H9 (cell line): ENCODE measurements at regions not wholly inside any gene's neighbourhood (a gene's known extent, or its start where the extent isn't known, plus 50 kb on each side); places are given as distances from the start of the nearest gene placed in this dataset.

Source experiments
- DNase-seq: peaks from one replicate; pipeline ENCODE4 v3.0.0-alpha.2; 2017
- H2AFZ ChIP-seq: one replicate; pipeline ENCODE4 v1.6.1; 2013; ENCODE audit warnings: mild to moderate bottlenecking, low read length, control low read depth, moderate library complexity
- H2AK5ac ChIP-seq: 2 replicates; pipeline ENCODE4 v1.6.1; 2013; ENCODE audit warnings: low read length, control low read depth, mixed read lengths; ENCODE audit not compliant: insufficient read length
- H2BK120ac ChIP-seq: one replicate; pipeline ENCODE4 v1.6.1; 2013; ENCODE audit warnings: low read depth, mild to moderate bottlenecking, low read length, control low read depth, inconsistent platforms; ENCODE audit not compliant: poor library complexity, severe bottlenecking
- H2BK12ac ChIP-seq: 2 replicates; pipeline ENCODE4 v1.6.1; 2013; ENCODE audit warnings: low read length, control low read depth, mixed read lengths, low read depth; ENCODE audit not compliant: insufficient read length
- H2BK15ac ChIP-seq: 2 replicates; pipeline ENCODE4 v1.6.1; 2013; ENCODE audit warnings: low read depth, low read length, control low read depth
- H2BK20ac ChIP-seq: one replicate; pipeline ENCODE4 v1.6.1; 2013; ENCODE audit warnings: low read depth, mild to moderate bottlenecking, low read length, control low read depth, inconsistent platforms; ENCODE audit not compliant: poor library complexity, severe bottlenecking
- H2BK5ac ChIP-seq: 2 replicates; pipeline ENCODE4 v1.6.1; 2013; ENCODE audit warnings: low read length, control low read depth, mixed read lengths; ENCODE audit not compliant: insufficient read length
- H3K14ac ChIP-seq: 2 replicates; pipeline ENCODE4 v1.6.1; 2013; ENCODE audit warnings: low read length, control low read depth; ENCODE audit not compliant: insufficient read depth
- H3K18ac ChIP-seq: 2 replicates; pipeline ENCODE4 v1.6.1; 2013; ENCODE audit warnings: low read depth, mild to moderate bottlenecking, mixed read lengths, low read length, control low read depth; ENCODE audit not compliant: insufficient read length
- H3K23ac ChIP-seq: 2 replicates; pipeline ENCODE4 v1.6.1; 2013; ENCODE audit warnings: low read length, control low read depth, mixed read lengths, low read depth; ENCODE audit not compliant: insufficient read length
- H3K23me2 ChIP-seq: 2 replicates; pipeline ENCODE4 v1.6.1; 2013; ENCODE audit warnings: low read depth, mild to moderate bottlenecking, mixed read lengths, low read length, control low read depth; ENCODE audit not compliant: insufficient read length, poor library complexity, severe bottlenecking
- H3K27ac ChIP-seq: 2 replicates; pipeline ENCODE4 v1.5.1; 2013; ENCODE audit warnings: low read length, control low read depth, mixed read lengths, low read depth; ENCODE audit not compliant: insufficient read length
- H3K27me3 ChIP-seq: 2 replicates; pipeline ENCODE4 v1.6.1; 2013; ENCODE audit warnings: low read length, control low read depth, inconsistent platforms; ENCODE audit not compliant: insufficient read depth
- H3K4ac ChIP-seq: 2 replicates; pipeline ENCODE4 v1.6.1; 2013; ENCODE audit warnings: low read depth, mild to moderate bottlenecking, control low read depth, inconsistent platforms, low read length, moderate library complexity
- H3K4me1 ChIP-seq: 2 replicates; pipeline ENCODE4 v1.6.1; 2013; ENCODE audit warnings: low read length, control low read depth, inconsistent platforms; ENCODE audit not compliant: insufficient read depth
- H3K4me2 ChIP-seq: 2 replicates; pipeline ENCODE4 v1.6.1; 2013; ENCODE audit warnings: low read length, control low read depth, mixed read lengths; ENCODE audit not compliant: insufficient read length, insufficient read depth
- H3K56ac ChIP-seq: 2 replicates; pipeline ENCODE4 v1.6.1; 2013; ENCODE audit warnings: low read depth, mild to moderate bottlenecking, mixed read lengths, low read length, control low read depth; ENCODE audit not compliant: insufficient read length
- H3K79me1 ChIP-seq: 2 replicates; pipeline ENCODE4 v1.6.1; 2013; ENCODE audit warnings: low read depth, mild to moderate bottlenecking, moderate library complexity, low read length, control low read depth, inconsistent platforms; ENCODE audit not compliant: insufficient read depth, poor library complexity, severe bottlenecking
- H3K79me2 ChIP-seq: 2 replicates; pipeline ENCODE4 v1.6.1; 2013; ENCODE audit warnings: low read length, control low read depth, inconsistent platforms; ENCODE audit not compliant: insufficient read depth
- H3K9ac ChIP-seq: 2 replicates; pipeline ENCODE4 v1.6.1; 2013; ENCODE audit warnings: low read length, control low read depth, mixed read lengths; ENCODE audit not compliant: insufficient read length; ENCODE audit errors: extremely low read depth
- H3K9me3 ChIP-seq: one replicate; pipeline ENCODE4 v1.6.1; 2013; ENCODE audit warnings: low read depth, low read length, inconsistent platforms; ENCODE audit not compliant: control insufficient read depth
- H3T11ph ChIP-seq: one replicate; pipeline ENCODE4 v1.6.1; 2013; ENCODE audit warnings: mild to moderate bottlenecking, low read length, control low read depth, inconsistent platforms
- H4K20me1 ChIP-seq: one replicate; pipeline ENCODE4 v1.6.1; 2013; ENCODE audit not compliant: control insufficient read depth, insufficient read length, insufficient read depth
- H4K5ac ChIP-seq: 2 replicates; pipeline ENCODE4 v1.6.1; 2013; ENCODE audit warnings: low read depth, mild to moderate bottlenecking, mixed read lengths, low read length, control low read depth; ENCODE audit not compliant: insufficient read length
- H4K8ac ChIP-seq: replicated peaks from 2 replicates; pipeline ENCODE4 v1.6.1; 2013; ENCODE audit warnings: low read length, control low read depth, mixed read lengths, low read depth; ENCODE audit not compliant: insufficient read length
- H4K91ac ChIP-seq: 2 replicates; pipeline ENCODE4 v1.6.1; 2013; ENCODE audit warnings: low read depth, mild to moderate bottlenecking, moderate library complexity, mixed read lengths, low read length, control low read depth; ENCODE audit not compliant: insufficient read length
- H3K27ac Mint-ChIP-seq, 3 experiments: 2 replicates in 2 of 3; 3 replicates in 1 of 3; pipeline ENCODE4 v1.8.0; 2020 to 2021; ENCODE audit warnings: mixed read lengths in 3 of 3, mild to moderate bottlenecking in 1 of 3, moderate library complexity in 1 of 3
- H3K27me3 Mint-ChIP-seq: 2 replicates; pipeline ENCODE4 v1.8.0; 2021; ENCODE audit warnings: low read depth, mild to moderate bottlenecking, moderate library complexity, mixed read lengths
- H3K36me3 Mint-ChIP-seq, 3 experiments: 2 replicates in 2 of 3; 3 replicates in 1 of 3; pipeline ENCODE4 v1.8.0; 2020 to 2021; ENCODE audit warnings: low read depth in 3 of 3, mixed read lengths in 3 of 3; ENCODE audit not compliant: insufficient read depth in 1 of 3
- H3K4me1 Mint-ChIP-seq, 2 experiments: 2 replicates each; pipeline ENCODE4 v1.8.0; 2020; ENCODE audit warnings: mixed read lengths in 2 of 2
- H3K4me3 Mint-ChIP-seq, 2 experiments: 2 replicates in 1 of 2; 3 replicates in 1 of 2; pipeline ENCODE4 v1.8.0; 2020 to 2021; ENCODE audit warnings: mild to moderate bottlenecking in 2 of 2, mixed read lengths in 2 of 2, moderate library complexity in 1 of 2
- H3K9me3 Mint-ChIP-seq, 2 experiments: 2 replicates in 1 of 2; 3 replicates in 1 of 2; pipeline ENCODE4 v1.8.0; 2020; ENCODE audit warnings: mild to moderate bottlenecking in 2 of 2, mixed read lengths in 2 of 2, moderate library complexity in 1 of 2
- WGBS: extraction: QIAGEN DNeasy Blood & Tissue Kit; methylation state at CpG from one replicate; pipeline ENCODE4 v1.1.7; 2013; ENCODE audit warnings: missing lambda C conversion rate, low lambda C conversion rate, mixed read lengths; ENCODE audit not compliant: insufficient read length; ENCODE audit errors: extremely low coverage; 5-methylcytosine and 5-hydroxymethylcytosine counted together
- TF ChIP-seq, protein P1 (sequence below): fragments of 200-600 bp; sonication (generic); conservative IDR thresholded peaks from 3 replicates; pipeline ENCODE4 v1.8.0; 2021; ENCODE audit warnings: antibody characterized with exemption, mild to moderate bottlenecking

DNA sequence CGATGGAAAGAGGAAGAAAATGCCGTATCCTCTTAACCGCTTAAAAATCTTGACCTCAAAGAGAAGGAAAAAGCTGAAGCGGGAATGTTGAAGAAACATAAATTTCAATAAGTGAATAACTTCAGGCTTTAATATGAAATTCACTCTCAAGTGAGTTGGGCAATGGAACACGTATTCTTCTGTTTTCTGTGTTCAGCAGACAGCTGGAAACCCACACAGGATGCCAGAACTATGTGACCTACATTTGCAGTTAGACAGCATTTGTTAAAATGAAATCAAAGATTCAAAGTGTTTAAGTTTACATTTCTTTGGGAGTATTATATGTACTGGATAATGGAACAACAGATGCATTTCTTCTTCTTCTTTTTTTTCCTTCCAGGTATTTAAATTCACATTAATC, 80.5 kb upstream of the SPATS2L start:
- Histone ChIP-seq H2BK5ac (no peak overlapping the region), H3K4me1 (peaks cover 4% of the 10 kb centered on the region; the same call in 1 of the 2 replicates), H3K9me3 (no peaks in the 10 kb centered on the region), H3K27me3 (no peaks in the 10 kb centered on the region), H3K23me2 (no peaks in the 10 kb centered on the region), H3K4me2 (no peak overlapping the region), H4K20me1 (no peaks in the 10 kb centered on the region), H3T11ph (no peak overlapping the region), H3K23ac (no peak overlapping the region), H2BK15ac (no peak overlapping the region), H2BK20ac (no peak overlapping the region), H4K8ac (no peak overlapping the region), H3K79me2 (no peaks in the 10 kb centered on the region), H2AFZ (no peak overlapping the region), H2BK120ac (no peak overlapping the region), H4K5ac (no peak overlapping the region), H4K91ac (no peak overlapping the region), H2BK12ac (no peak overlapping the region), H3K18ac (no peak overlapping the region), H3K4ac (no peak overlapping the region), H3K9ac (no peak overlapping the region), H3K14ac (no peak overlapping the region), H3K56ac (no peak overlapping the region), H2AK5ac (no peak overlapping the region), H3K79me1 (no peaks in the 10 kb centered on the region), H3K27ac (no peak overlapping the region)
- Mint-ChIP-seq H3K27me3 (peaks cover 2% of the 10 kb centered on the region; the same call in 1 of the 2 replicates), H3K36me3 (peaks cover 0 to 2% (median 0%) of the 10 kb centered on the region in 3 experiments; a peak in 1 of 7 replicates), H3K9me3 (no peaks in the 10 kb centered on the region; a peak in 2 of 5 replicates), H3K4me3 (no peak overlapping the region), H3K4me1 (peaks cover 3 to 6% of the 10 kb centered on the region in 2 experiments; a peak in 2 of 4 replicates), H3K27ac (no peak overlapping the region)
- TF ChIP-seq, protein P1, sequence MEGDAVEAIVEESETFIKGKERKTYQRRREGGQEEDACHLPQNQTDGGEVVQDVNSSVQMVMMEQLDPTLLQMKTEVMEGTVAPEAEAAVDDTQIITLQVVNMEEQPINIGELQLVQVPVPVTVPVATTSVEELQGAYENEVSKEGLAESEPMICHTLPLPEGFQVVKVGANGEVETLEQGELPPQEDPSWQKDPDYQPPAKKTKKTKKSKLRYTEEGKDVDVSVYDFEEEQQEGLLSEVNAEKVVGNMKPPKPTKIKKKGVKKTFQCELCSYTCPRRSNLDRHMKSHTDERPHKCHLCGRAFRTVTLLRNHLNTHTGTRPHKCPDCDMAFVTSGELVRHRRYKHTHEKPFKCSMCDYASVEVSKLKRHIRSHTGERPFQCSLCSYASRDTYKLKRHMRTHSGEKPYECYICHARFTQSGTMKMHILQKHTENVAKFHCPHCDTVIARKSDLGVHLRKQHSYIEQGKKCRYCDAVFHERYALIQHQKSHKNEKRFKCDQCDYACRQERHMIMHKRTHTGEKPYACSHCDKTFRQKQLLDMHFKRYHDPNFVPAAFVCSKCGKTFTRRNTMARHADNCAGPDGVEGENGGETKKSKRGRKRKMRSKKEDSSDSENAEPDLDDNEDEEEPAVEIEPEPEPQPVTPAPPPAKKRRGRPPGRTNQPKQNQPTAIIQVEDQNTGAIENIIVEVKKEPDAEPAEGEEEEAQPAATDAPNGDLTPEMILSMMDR = no peak
- no peak for DNase-seq
- WGBS = no CpG with 5 or more reads among the region's 5 CpGs
